Adrenal gland (tissue), 9 donors: ENCODE measurements at regions not wholly inside any gene's neighbourhood (a gene's known extent, or its start where the extent isn't known, plus 50 kb on each side); places are given as distances from the start of the nearest gene placed in this dataset.

Experiments
- DNase-seq, 7 donors: peaks; one replicate each; pipeline ENCODE4 v3.0.0-alpha.2; 2019 to 2020
- H3K27ac ChIP-seq, 5 donors: fragments of 200-600 bp; sonication (generic) in 4 of 5; 1 replicate in 3 of 5; 2 replicates in 2 of 5; pipeline versions ENCODE4 v1.5.1 to v1.8.0; 2016 to 2020; ENCODE audit warnings: mild to moderate bottlenecking in 1 of 5
- H3K27me3 ChIP-seq: fragments of 200-600 bp; 2 replicates; pipeline ENCODE4 v1.8.0; 2021
- H3K36me3 ChIP-seq, 2 donors: fragments of 200-600 bp; replicated peaks in 1 of 2; 1 replicate in 1 of 2; 2 replicates in 1 of 2; pipeline versions ENCODE4 v1.5.1 to v1.8.0; 2018 to 2022
- H3K4me1 ChIP-seq, 2 donors: fragments of 200-600 bp; replicated peaks in 1 of 2; 1 replicate in 1 of 2; 2 replicates in 1 of 2; pipeline versions ENCODE4 v1.5.1 to v1.8.0; 2018 to 2021
- H3K4me3 ChIP-seq, 4 donors: fragments of 200-600 bp; sonication (generic) in 3 of 4; one replicate each; pipeline ENCODE4 v1.5.1; 2016 to 2018
- H3K9me3 ChIP-seq, 3 donors: fragments of 200-600 bp; sonication (generic) in 1 of 3; replicated peaks in 1 of 3; 1 replicate in 2 of 3; 2 replicates in 1 of 3; pipeline versions ENCODE4 v1.5.1 to v1.8.0; 2016 to 2021
- POLR2A ChIP-seq, 2 donors: fragments of 450-650 bp; IDR thresholded peaks; one replicate each; pipeline ENCODE4 v1.6.1; 2017; ENCODE audit warnings: antibody characterized with exemption in 2 of 2, mild to moderate bottlenecking in 2 of 2, moderate library complexity in 1 of 2
- WGBS, 4 donors: extraction: QIAGEN DNeasy Blood & Tissue Kit in 2 of 4; methylation state at CpG; one replicate each; pipeline versions ENCODE4 v1.1.5 to v1.1.7; 2013 to 2017; 5-methylcytosine and 5-hydroxymethylcytosine counted together
- intact Hi-C, 2 donors: fragments of 100-400 bp; cut with DNase I; formaldehyde crosslinking; loops; one replicate each; pipeline versions ENCODE4 v1.14.1 to v1.15.0; 2022 to 2023
- TF ChIP-seq, protein P1 (sequence below), 6 experiments: fragments of 450-650 bp in 4 of 6; fragments of 200-600 bp in 2 of 6; sonication (generic) in 1 of 6; IDR thresholded peaks; 1 replicate in 5 of 6; 2 replicates in 1 of 6; pipeline versions ENCODE4 v1.5.1 to v1.8.0; 2016 to 2021; ENCODE audit warnings: antibody characterized with exemption in 6 of 6, mild to moderate bottlenecking in 2 of 6, moderate library complexity in 1 of 6
- donor health status: healthy with polysubstance abuse.
- donor health status: Bipolar disorder and iron deficiency.
- donor health status: DM: yes; HTN: yes; CAD: no.
- donor health status: DM: no; HTN: no; CAD: no.
- donor health status: DM: no; HTN: no; CAD: no.

DNA sequence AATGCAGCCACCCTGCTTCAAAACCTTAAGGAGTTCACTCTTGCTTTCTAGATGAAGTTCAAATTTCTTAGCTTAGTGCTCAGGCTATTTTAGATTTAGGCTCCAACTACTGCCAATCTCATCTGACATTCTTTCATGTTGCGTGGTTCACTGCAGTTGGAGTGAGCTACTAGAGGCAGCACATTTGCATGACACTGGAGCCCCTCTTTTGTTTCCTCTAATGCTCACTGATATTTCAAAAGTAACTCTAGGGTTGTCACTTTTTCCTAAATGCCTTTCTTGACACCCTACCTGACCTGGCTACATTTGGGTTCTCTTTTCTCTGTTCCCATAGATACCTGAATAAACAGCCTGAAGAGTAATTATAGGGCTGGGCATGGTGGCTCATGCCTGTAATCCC lies 586.5 kb upstream of the GOT2 start:
- Histone ChIP-seq H3K27ac (no peak overlapping the region), H3K4me3 (no peak overlapping the region), H3K27me3 (no peaks in the 10 kb centered on the region), H3K4me1 (no peaks in the 10 kb centered on the region), H3K9me3 (no peaks in the 10 kb centered on the region), H3K36me3 (no peaks in the 10 kb centered on the region)
- intact Hi-C loops: no loop called here
- TF ChIP-seq, protein P1, sequence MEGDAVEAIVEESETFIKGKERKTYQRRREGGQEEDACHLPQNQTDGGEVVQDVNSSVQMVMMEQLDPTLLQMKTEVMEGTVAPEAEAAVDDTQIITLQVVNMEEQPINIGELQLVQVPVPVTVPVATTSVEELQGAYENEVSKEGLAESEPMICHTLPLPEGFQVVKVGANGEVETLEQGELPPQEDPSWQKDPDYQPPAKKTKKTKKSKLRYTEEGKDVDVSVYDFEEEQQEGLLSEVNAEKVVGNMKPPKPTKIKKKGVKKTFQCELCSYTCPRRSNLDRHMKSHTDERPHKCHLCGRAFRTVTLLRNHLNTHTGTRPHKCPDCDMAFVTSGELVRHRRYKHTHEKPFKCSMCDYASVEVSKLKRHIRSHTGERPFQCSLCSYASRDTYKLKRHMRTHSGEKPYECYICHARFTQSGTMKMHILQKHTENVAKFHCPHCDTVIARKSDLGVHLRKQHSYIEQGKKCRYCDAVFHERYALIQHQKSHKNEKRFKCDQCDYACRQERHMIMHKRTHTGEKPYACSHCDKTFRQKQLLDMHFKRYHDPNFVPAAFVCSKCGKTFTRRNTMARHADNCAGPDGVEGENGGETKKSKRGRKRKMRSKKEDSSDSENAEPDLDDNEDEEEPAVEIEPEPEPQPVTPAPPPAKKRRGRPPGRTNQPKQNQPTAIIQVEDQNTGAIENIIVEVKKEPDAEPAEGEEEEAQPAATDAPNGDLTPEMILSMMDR (IDR thresholded peaks at IDR 0.05): no peak
- TF ChIP-seq POLR2A (IDR thresholded peaks at IDR 0.05): no peak
- DNase-seq: no peak
- 71 to 94% (median 81%) methylated on average over 1 of the region's 1 CpG for WGBS, 4 donors

DNA sequence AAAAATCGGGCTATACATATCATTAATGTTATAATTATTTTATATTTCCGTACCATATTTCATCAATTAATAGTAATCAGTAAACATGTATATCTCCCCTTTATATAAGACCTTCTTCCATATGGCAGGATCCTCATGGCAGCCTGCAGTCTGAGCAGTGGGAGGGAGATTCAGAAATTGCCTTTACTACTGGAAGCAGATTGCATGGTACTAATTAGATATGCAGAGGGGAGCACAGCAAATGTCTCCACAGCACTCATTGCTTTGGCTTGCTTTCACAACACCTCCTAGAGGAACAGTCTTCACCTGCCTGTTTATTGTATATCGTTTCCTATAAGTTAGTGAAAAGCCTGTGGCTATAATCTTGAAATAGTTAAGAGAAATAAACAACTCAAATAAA lies 585.8 kb upstream of the GOT2 start:
- no peak for TF ChIP-seq POLR2A (IDR thresholded peaks at IDR 0.05)
- TF ChIP-seq, protein P1 (IDR thresholded peaks at IDR 0.05): no peak
- Histone ChIP-seq H3K36me3 (no peaks in the 10 kb centered on the region), H3K9me3 (no peaks in the 10 kb centered on the region), H3K27ac (no peak overlapping the region), H3K4me1 (no peaks in the 10 kb centered on the region), H3K27me3 (no peaks in the 10 kb centered on the region), H3K4me3 (peak overlapping the region in 1 of 4 donors; percentile 8)
- intact Hi-C loops: no loop called here
- 64 to 75% (median 69%) methylated on average over 3 of the region's 3 CpGs for WGBS, 4 donors
- no peak for DNase-seq

DNA sequence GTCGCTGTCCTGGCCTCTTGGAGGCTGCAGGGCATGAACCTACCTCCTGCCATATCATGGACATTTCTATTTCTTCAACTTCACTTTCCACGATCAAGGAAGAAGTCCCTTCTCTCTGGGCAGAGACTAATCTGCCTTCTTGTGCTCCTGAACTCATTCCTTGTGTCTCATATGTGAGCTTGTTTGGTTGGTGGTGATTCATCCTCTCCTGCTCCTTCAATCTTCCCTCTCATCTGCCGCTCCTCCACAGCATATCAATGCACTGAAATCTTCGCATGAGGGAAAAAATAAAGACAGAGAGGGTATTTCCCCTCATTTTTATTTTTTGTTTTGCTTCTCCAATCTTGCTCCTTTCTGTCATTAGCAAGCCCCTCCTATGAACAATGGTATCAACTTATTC lies 571.7 kb upstream of the GOT2 start:
- Histone ChIP-seq H3K27ac (no peak overlapping the region), H3K4me3 (no peak overlapping the region), H3K27me3 (no peaks in the 10 kb centered on the region), H3K4me1 (no peaks in the 10 kb centered on the region), H3K9me3 (no peaks in the 10 kb centered on the region), H3K36me3 (no peaks in the 10 kb centered on the region)
- 67 to 79% (median 71%) methylated on average over 4 of the region's 4 CpGs for WGBS, 4 donors
- no peak for TF ChIP-seq POLR2A (IDR thresholded peaks at IDR 0.05)
- TF ChIP-seq, protein P1 (IDR thresholded peaks at IDR 0.05): no peak
- no peak for DNase-seq
- intact Hi-C loops: no loop called here

DNA sequence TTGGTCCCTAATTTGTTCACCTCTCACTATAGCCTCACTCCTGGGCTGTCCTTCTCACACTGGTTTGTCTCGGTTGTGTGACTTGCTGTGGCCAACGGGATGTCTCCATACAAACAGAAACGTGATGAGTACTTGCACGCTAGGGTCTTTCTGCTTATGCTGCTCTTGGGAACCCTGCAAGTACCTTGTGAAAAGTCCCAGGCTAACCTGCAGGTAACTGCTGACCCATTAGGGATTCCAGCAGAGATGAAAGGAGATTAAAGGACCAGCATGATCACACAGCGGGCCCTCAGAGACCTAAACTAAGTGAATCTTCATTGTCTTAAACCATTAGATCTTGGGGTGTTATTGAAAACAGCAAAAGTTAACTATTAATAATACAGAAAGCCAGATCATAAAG lies 562.8 kb upstream of the GOT2 start:
- intact Hi-C loops: no loop called here
- Histone ChIP-seq H3K27ac (no peak overlapping the region), H3K27me3 (no peaks in the 10 kb centered on the region), H3K9me3 (no peaks in the 10 kb centered on the region), H3K4me1 (no peaks in the 10 kb centered on the region), H3K4me3 (no peak overlapping the region), H3K36me3 (no peaks in the 10 kb centered on the region)
- TF ChIP-seq, protein P1 (IDR thresholded peaks at IDR 0.05): no peak
- no peak for TF ChIP-seq POLR2A (IDR thresholded peaks at IDR 0.05)
- DNase-seq: no peak
- 44 to 54% (median 49%) methylated on average over 5 of the region's 5 CpGs for WGBS, 4 donors
